HG03521 (cell line): ENCODE measurements at regions not wholly inside any gene's neighbourhood (a gene's known extent, or its start where the extent isn't known, plus 50 kb on each side); places are given as distances from the start of the nearest gene placed in this dataset.

Experiments
- ATAC-seq: cut with Tn5 transposase; IDR thresholded peaks from one replicate; pipeline ENCODE4 v1.9.1; 2021; ENCODE audit warnings: mild to moderate bottlenecking, moderate library complexity; ENCODE audit not compliant: unreplicated experiment

GRCh38 chr5:121296356-121296755, 555.3 kb upstream of the FTMT start:
- ATAC-seq: no peak

GRCh38 chr5:121299153-121299552, 552.5 kb upstream of the FTMT start:
- ATAC-seq: no peak

- no peak for ATAC-seq
Measured at GRCh38 chr5:121304838-121305237, 546.8 kb upstream of the FTMT start.

- no peak for ATAC-seq
Measured at GRCh38 chr5:121313886-121314285, 537.8 kb upstream of the FTMT start.

GRCh38 chr5:121315786-121316185, 535.9 kb upstream of the FTMT start:
- ATAC-seq: no peak

GRCh38 chr5:121319292-121319691, 532.4 kb upstream of the FTMT start:
- ATAC-seq: no peak

- ATAC-seq: no peak
Measured at GRCh38 chr5:121325930-121326329, 525.8 kb upstream of the FTMT start.

- no peak for ATAC-seq
Measured at GRCh38 chr5:121350181-121350930, 501.3 kb upstream of the FTMT start.

- no peak for ATAC-seq
Measured at GRCh38 chr5:121366515-121366914, 485.2 kb upstream of the FTMT start.

- ATAC-seq: no peak
Measured at GRCh38 chr5:121373371-121373770, 478.3 kb upstream of the FTMT start.

GRCh38 chr5:121377461-121377860, 474.2 kb upstream of the FTMT start:
- ATAC-seq: no peak

- no peak for ATAC-seq
Measured at GRCh38 chr5:121378046-121378445, 473.6 kb upstream of the FTMT start.

GRCh38 chr5:121378559-121379359, 472.9 kb upstream of the FTMT start:
- no peak for ATAC-seq

- ATAC-seq: no peak
Measured at GRCh38 chr5:121380066-121380465, 471.6 kb upstream of the FTMT start.

- ATAC-seq: no peak
Measured at GRCh38 chr5:121384359-121384758, 467.3 kb upstream of the FTMT start.

- no peak for ATAC-seq
Measured at GRCh38 chr5:121386334-121386733, 465.3 kb upstream of the FTMT start.

- no peak for ATAC-seq
Measured at GRCh38 chr5:121396716-121397115, 455.0 kb upstream of the FTMT start.

GRCh38 chr5:121399879-121400278, 451.8 kb upstream of the FTMT start:
- ATAC-seq: peak; percentile 85

GRCh38 chr5:121408778-121409177, 442.9 kb upstream of the FTMT start:
- ATAC-seq: peak; percentile 98

- no peak for ATAC-seq
Measured at GRCh38 chr5:121415270-121415669, 436.4 kb upstream of the FTMT start.

- ATAC-seq: no peak
Measured at GRCh38 chr5:121421646-121422045, 430.0 kb upstream of the FTMT start.

GRCh38 chr5:121424976-121425375, 426.7 kb upstream of the FTMT start:
- ATAC-seq: no peak
